CD4-positive, alpha-beta T cell (primary cell): ENCODE measurements at regions not wholly inside any gene's neighbourhood (a gene's known extent, or its start where the extent isn't known, plus 50 kb on each side); places are given as distances from the start of the nearest gene placed in this dataset.

Experiments
- ATAC-seq: fragments of 200-7000 bp; cut with Tn5 transposase; one replicate; pipeline ENCODE4 v1.10.0; 2022; ENCODE audit warnings: mild to moderate bottlenecking; ENCODE audit not compliant: poor library complexity
- CTCF ChIA-PET: fragments of 350-600 bp; sonication (Branson Sonifier 250); formaldehyde crosslinking; loops from one replicate; lab custom pipeline; 2021; ENCODE audit warnings: antibody characterized with exemption, inconsistent platforms; lab: Charles Lee
- POLR2A ChIA-PET: fragments of 350-600 bp; sonication (Branson Sonifier 250); formaldehyde crosslinking; loops from one replicate; lab custom pipeline; 2021; ENCODE audit warnings: antibody characterized with exemption, inconsistent platforms; lab: Charles Lee
- DNase-seq, 14 experiments: peaks; one replicate each; pipeline ENCODE4 v3.0.0-alpha.2; 2013 to 2020; ENCODE audit warnings: mixed read lengths in 2 of 14
- H3K27ac ChIP-seq, 2 donors: one replicate each; pipeline versions ENCODE4 v1.5.1 to v1.7.0; 2013; ENCODE audit warnings: low read length in 2 of 2, low read depth in 1 of 2, mild to moderate bottlenecking in 1 of 2
- H3K27me3 ChIP-seq, 2 experiments: 1 replicate in 1 of 2; 2 replicates in 1 of 2; pipeline versions ENCODE4 v1.6.1 to v1.7.0; 2013; ENCODE audit warnings: low read length in 2 of 2, control low read depth in 1 of 2, mild to moderate bottlenecking in 1 of 2, moderate library complexity in 1 of 2; ENCODE audit not compliant: insufficient read depth in 2 of 2, control insufficient read depth in 1 of 2
- H3K36me3 ChIP-seq: one replicate; pipeline ENCODE4 v1.6.1; 2013; ENCODE audit warnings: low read length, control low read depth; ENCODE audit not compliant: insufficient read depth
- H3K4me1 ChIP-seq: one replicate; pipeline ENCODE4 v1.6.1; 2013; ENCODE audit warnings: low read length, control low read depth; ENCODE audit not compliant: insufficient read depth
- H3K4me3 ChIP-seq: one replicate; pipeline ENCODE4 v1.5.1; 2013; ENCODE audit warnings: mild to moderate bottlenecking, low read length, moderate library complexity
- H3K9me3 ChIP-seq, 2 experiments: 1 replicate in 1 of 2; 2 replicates in 1 of 2; pipeline versions ENCODE4 v1.6.1 to v1.7.0; 2013; ENCODE audit warnings: low read length in 2 of 2, mild to moderate bottlenecking in 2 of 2, control low read depth in 1 of 2, moderate library complexity in 1 of 2; ENCODE audit not compliant: control insufficient read depth in 1 of 2, insufficient read depth in 1 of 2
- H3K27ac Mint-ChIP-seq: one replicate; pipeline ENCODE4 v1.8.0; 2020; ENCODE audit warnings: mixed read lengths
- H3K27me3 Mint-ChIP-seq: one replicate; pipeline ENCODE4 v1.8.0; 2021; ENCODE audit warnings: mixed read lengths
- H3K36me3 Mint-ChIP-seq: one replicate; pipeline ENCODE4 v1.8.0; 2021; ENCODE audit warnings: low read depth, mixed read lengths
- H3K4me1 Mint-ChIP-seq: one replicate; pipeline ENCODE4 v1.8.0; 2021; ENCODE audit warnings: low read depth, mixed read lengths
- H3K4me3 Mint-ChIP-seq: one replicate; pipeline ENCODE4 v1.8.0; 2020; ENCODE audit warnings: mild to moderate bottlenecking, mixed read lengths
- H3K9me3 Mint-ChIP-seq: one replicate; pipeline ENCODE4 v1.8.0; 2020; ENCODE audit warnings: mixed read lengths
- intact Hi-C, 2 experiments: fragments of 100-400 bp; cut with DNase I in 1 of 2; cut with micrococcal nuclease in 1 of 2; formaldehyde crosslinking; loops; one replicate each; pipeline versions ENCODE4 v1.15.1 to v1.9.0; 2023 to 2025; cut with DNase I, micrococcal nuclease
- TF ChIP-seq, protein P1 (sequence below): fragments of 200-600 bp; IDR thresholded peaks from one replicate; pipeline ENCODE4 v1.8.0; 2022; ENCODE audit warnings: antibody characterized with exemption, mild to moderate bottlenecking

- DNase-seq: no peak
- Histone ChIP-seq H3K27me3 (peaks cover 0 to 5% of the 10 kb centered on the region in 2 experiments), H3K27ac (no peak overlapping the region), H3K4me3 (no peak overlapping the region), H3K36me3 (no peaks in the 10 kb centered on the region), H3K4me1 (no peaks in the 10 kb centered on the region), H3K9me3 (no peaks in the 10 kb centered on the region)
- POLR2A ChIA-PET: no interaction called here
- intact Hi-C loops: no loop called here
- TF ChIP-seq, protein P1, sequence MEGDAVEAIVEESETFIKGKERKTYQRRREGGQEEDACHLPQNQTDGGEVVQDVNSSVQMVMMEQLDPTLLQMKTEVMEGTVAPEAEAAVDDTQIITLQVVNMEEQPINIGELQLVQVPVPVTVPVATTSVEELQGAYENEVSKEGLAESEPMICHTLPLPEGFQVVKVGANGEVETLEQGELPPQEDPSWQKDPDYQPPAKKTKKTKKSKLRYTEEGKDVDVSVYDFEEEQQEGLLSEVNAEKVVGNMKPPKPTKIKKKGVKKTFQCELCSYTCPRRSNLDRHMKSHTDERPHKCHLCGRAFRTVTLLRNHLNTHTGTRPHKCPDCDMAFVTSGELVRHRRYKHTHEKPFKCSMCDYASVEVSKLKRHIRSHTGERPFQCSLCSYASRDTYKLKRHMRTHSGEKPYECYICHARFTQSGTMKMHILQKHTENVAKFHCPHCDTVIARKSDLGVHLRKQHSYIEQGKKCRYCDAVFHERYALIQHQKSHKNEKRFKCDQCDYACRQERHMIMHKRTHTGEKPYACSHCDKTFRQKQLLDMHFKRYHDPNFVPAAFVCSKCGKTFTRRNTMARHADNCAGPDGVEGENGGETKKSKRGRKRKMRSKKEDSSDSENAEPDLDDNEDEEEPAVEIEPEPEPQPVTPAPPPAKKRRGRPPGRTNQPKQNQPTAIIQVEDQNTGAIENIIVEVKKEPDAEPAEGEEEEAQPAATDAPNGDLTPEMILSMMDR: no peak
- no peaks in the 10 kb centered on the region for H3K9me3 Mint-ChIP-seq
- H3K36me3 Mint-ChIP-seq: no peaks in the 10 kb centered on the region
- no peaks in the 10 kb centered on the region for H3K4me1 Mint-ChIP-seq
- no peak for ATAC-seq
- H3K4me3 Mint-ChIP-seq: no peak overlapping the region
- H3K27me3 Mint-ChIP-seq: no peaks in the 10 kb centered on the region
- no peak overlapping the region for H3K27ac Mint-ChIP-seq
- CTCF ChIA-PET: no interaction called here
Observed at GRCh38 chr2:47249157-47249900, 73.0 kb upstream of the CALM2 start.

DNA sequence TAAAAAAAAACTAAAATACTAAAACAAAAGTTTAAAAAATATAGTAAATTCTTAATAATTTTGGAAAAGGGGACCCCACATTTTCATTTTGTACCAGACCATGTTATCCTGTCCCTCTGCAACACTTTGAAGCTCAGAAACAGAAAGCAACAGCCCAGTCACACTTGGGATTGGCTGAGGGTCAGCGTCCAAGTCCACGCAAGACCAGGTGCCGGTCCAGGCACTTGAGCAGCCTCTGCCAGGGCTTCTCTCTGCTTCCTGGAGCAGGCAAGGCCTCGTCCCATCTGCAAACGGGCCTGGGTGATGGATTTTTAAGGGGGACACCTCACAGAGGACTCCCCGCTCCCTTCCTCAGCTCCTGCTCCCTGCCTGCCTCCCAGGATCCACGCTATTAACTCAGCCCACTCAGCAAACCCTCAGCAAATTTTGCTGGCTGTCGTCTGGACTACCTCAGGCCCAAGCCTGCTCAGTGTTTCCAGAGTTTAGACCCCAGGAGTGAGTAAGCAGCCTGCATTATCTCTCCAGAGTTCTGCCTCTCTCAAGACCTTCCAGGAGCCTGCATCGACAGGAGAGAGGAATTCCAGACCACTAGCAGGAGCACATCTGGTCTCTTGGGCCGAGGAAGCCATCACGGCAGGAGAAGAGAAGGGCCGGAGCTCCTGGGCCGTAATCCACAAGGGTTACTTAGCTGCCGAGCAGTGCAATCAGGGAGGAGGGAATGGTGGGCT, 67.4 kb upstream of the CALM2 start:
- H3K4me1 Mint-ChIP-seq: no peaks in the 10 kb centered on the region
- DNase-seq: no peak
- H3K9me3 ChIP-seq: no peaks in the 10 kb centered on the region

DNA sequence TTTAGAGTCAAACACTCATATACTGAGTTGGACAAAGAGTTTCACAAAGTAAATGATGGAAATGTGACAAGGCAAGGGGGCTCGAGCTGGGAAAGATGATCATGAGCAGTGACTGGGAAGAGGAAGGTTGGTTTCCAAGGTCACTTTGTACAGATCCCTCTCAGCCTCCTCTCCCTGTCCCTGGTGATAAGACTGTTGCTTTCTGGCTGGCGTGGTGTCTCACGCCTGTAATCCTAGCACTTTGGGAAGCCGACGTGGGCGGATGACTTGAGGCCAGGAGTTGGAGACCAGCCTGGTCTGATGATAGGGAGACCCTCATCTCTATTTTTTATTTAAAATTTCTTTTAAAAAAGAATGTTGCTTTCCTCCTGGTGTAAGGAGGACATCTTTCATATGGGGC, 65.4 kb upstream of the CALM2 start:
- no peaks in the 10 kb centered on the region for H3K9me3 Mint-ChIP-seq
- H3K4me1 ChIP-seq: no peaks in the 10 kb centered on the region
- no peak for ATAC-seq
- no peak overlapping the region for H3K4me3 Mint-ChIP-seq
- no peaks in the 10 kb centered on the region for H3K27me3 ChIP-seq
- H3K9me3 ChIP-seq: no peaks in the 10 kb centered on the region
- no peaks in the 10 kb centered on the region for H3K27me3 Mint-ChIP-seq
- no peak overlapping the region for H3K4me3 ChIP-seq
- no peak overlapping the region for H3K27ac Mint-ChIP-seq
- H3K4me1 Mint-ChIP-seq: no peaks in the 10 kb centered on the region
- H3K36me3 Mint-ChIP-seq: no peaks in the 10 kb centered on the region
- ChIA-PET CTCF (no interaction called here), POLR2A (no interaction called here)
- H3K36me3 ChIP-seq: no peaks in the 10 kb centered on the region
- no peak for DNase-seq
- H3K27ac ChIP-seq: no peak overlapping the region
- intact Hi-C loops: no loop called here
- TF ChIP-seq, protein P1: no peak

More for the DNA sequence above, 67.4 kb upstream of the CALM2 start:
- POLR2A ChIA-PET: no interaction called here
- H3K27ac ChIP-seq: no peak overlapping the region
- no peak overlapping the region for H3K27ac Mint-ChIP-seq
- H3K27me3 ChIP-seq: no peaks in the 10 kb centered on the region
- no peak overlapping the region for H3K4me3 ChIP-seq
- CTCF ChIA-PET: interaction anchor here (0.7 kb wide), 1 partner anchor 956 kb away, joined by 3 read pairs; no protein-coding TSS in a partner anchor
- intact Hi-C loops: no loop called here
- H3K4me3 Mint-ChIP-seq: no peak overlapping the region
- no peaks in the 10 kb centered on the region for H3K27me3 Mint-ChIP-seq
- H3K4me1 ChIP-seq: no peaks in the 10 kb centered on the region
- no peak for ATAC-seq
- no peaks in the 10 kb centered on the region for H3K36me3 ChIP-seq
- H3K36me3 Mint-ChIP-seq: no peaks in the 10 kb centered on the region
- H3K9me3 Mint-ChIP-seq: no peaks in the 10 kb centered on the region
- TF ChIP-seq, protein P1: no peak
